Ovary (tissue), 7 donors: ENCODE measurements at regions not wholly inside any gene's neighbourhood (a gene's known extent, or its start where the extent isn't known, plus 50 kb on each side); places are given as distances from the start of the nearest gene placed in this dataset.
"Not testable (repeated sequence)": the region's sequence is repeated elsewhere in the genome, so short reads cannot be mapped to it uniquely, and the experiment has no call there.

Source experiments
- DNase-seq, 5 donors: peaks; one replicate each; pipeline ENCODE4 v3.0.0-alpha.2; 2019 to 2020
- H3K27ac ChIP-seq, 2 donors: fragments of 200-600 bp; one replicate each; pipeline versions ENCODE4 v1.5.1 to v1.8.0; 2019 to 2022
- H3K27me3 ChIP-seq: fragments of 200-600 bp; one replicate; pipeline ENCODE4 v1.8.0; 2022
- H3K36me3 ChIP-seq: fragments of 200-600 bp; sonication (generic); one replicate; pipeline ENCODE4 v1.5.1; 2019
- H3K4me1 ChIP-seq: one replicate; pipeline ENCODE4 v1.8.1; 2013; ENCODE audit warnings: mild to moderate bottlenecking, moderate library complexity; ENCODE audit not compliant: insufficient read depth
- H3K4me3 ChIP-seq: fragments of 200-600 bp; sonication (generic); one replicate; pipeline ENCODE4 v1.5.1; 2017
- H3K9me3 ChIP-seq, 2 donors: fragments of 200-600 bp in 1 of 2; sonication (generic) in 1 of 2; one replicate each; pipeline versions ENCODE4 v1.5.1 to v1.8.1; 2013 to 2019; ENCODE audit warnings: mild to moderate bottlenecking in 1 of 2, moderate library complexity in 1 of 2
- CTCF ChIP-seq, 3 donors: fragments of 450-650 bp in 2 of 3; fragments of 200-600 bp in 1 of 3; IDR thresholded peaks; one replicate each; pipeline versions ENCODE4 v1.5.1 to v1.8.0; 2016 to 2022; ENCODE audit warnings: antibody characterized with exemption in 3 of 3, mild to moderate bottlenecking in 1 of 3
- EP300 ChIP-seq: sonication (generic); formaldehyde crosslinking; IDR thresholded peaks from one replicate; pipeline ENCODE4 v1.6.1; 2017; ENCODE audit warnings: antibody characterized with exemption
- POLR2A ChIP-seq: fragments of 450-650 bp; IDR thresholded peaks from one replicate; pipeline ENCODE4 v1.6.1; 2017; ENCODE audit warnings: antibody characterized with exemption, mild to moderate bottlenecking, moderate library complexity
- WGBS, 3 donors: extraction: QIAGEN DNeasy Blood & Tissue Kit in 1 of 3; methylation state at CpG; one replicate each; pipeline versions ENCODE4 v1.1.5 to v1.1.7; 2013 to 2017; 5-methylcytosine and 5-hydroxymethylcytosine counted together
- intact Hi-C, 4 donors: fragments of 100-400 bp; cut with DNase I; formaldehyde crosslinking; loops; one replicate each; pipeline versions ENCODE4 v1.11.0 to v1.15.1; 2022 to 2023
- donor health status: DM: no; HTN: no; CAD: no; lungs with moderate emphysema.
- donor health status: DM: no; HTN: no; CAD: no.
- donor health status: Bipolar disorder and iron deficiency.
- donor health status: DM: no; HTN: no; CAD: no.
- donor health status: DM: yes; HTN: yes; CAD: no.

GRCh38 chr5:159588941-159589340 is 258.7 kb upstream of the IL12B start:
- no peak overlapping the region for H3K4me3 ChIP-seq
- no peak for DNase-seq
- no peaks in the 10 kb centered on the region for H3K27me3 ChIP-seq
- WGBS, 3 donors = 80 to 83% (median 82%) methylated on average over 6 of the region's 6 CpGs
- intact Hi-C loops = no loop called here
- H3K9me3 ChIP-seq = no peaks in the 10 kb centered on the region
- no peaks in the 10 kb centered on the region for H3K36me3 ChIP-seq
- TF ChIP-seq POLR2A (no peak), CTCF (IDR thresholded peaks at IDR 0.05) (no peak), EP300 (no peak)
- no peaks in the 10 kb centered on the region for H3K4me1 ChIP-seq
- H3K27ac ChIP-seq = no peak overlapping the region

DNA sequence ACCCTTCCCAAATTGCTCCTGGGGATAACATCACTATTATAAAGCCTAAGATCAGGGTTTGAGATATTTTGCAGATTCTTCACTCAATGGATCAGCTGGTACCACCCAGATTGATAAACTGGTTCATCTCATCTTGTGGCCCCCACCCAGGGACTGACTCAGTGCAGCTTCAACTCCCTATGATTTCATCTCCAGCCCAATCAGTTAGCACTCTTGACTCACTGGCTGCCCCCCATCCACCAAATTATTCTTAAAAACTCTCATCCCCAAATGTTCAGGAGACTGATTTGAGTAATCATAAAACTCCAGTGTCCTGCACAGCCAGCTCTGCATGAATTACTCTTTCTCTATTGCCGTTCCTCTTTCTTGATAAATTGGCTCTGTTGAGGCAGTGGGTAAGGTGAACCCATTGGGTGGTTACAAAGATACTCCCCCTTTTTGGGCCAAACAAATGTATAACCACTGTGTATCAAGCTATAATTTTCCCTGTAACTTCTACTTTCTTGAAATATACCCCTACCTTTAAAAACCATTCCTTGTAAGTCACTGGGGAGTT is 263.3 kb upstream of the IL12B start:
- Histone ChIP-seq H3K4me1 (no peaks in the 10 kb centered on the region), H3K27ac (no peak overlapping the region), H3K27me3 (no peaks in the 10 kb centered on the region), H3K9me3 (peaks cover 0 to 3% of the 10 kb centered on the region in 2 donors), H3K36me3 (no peaks in the 10 kb centered on the region), H3K4me3 (no peak overlapping the region)
- TF ChIP-seq CTCF (IDR thresholded peaks at IDR 0.05) = no peak
- TF ChIP-seq POLR2A = no peak
- no peak for TF ChIP-seq EP300
- no peak for DNase-seq
- 29 to 60% (median 45%) methylated on average over 1 of the region's 1 CpG for WGBS, 3 donors
- intact Hi-C loops = no loop called here

DNA sequence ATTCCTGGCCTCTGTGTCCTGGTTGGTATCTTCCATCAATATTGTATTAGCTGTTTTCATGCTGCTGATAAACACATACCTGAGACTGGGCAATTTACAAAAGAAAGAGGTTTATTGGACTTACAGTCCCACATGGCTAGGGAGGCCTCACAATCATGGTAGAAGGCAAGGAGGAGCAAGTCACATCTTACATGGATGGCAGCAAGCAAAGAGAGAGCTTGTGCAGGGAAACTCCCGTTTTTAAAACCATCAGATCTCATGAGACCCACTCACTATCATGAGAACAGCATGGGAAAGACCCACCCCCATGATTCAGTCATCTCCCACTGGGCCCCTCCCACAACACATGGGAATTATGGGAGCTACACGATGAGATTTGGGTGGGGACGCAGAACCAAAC is 265.3 kb upstream of the IL12B start:
- H3K27ac ChIP-seq, H3K4me1 ChIP-seq, H3K36me3 ChIP-seq, H3K9me3 ChIP-seq, H3K27me3 ChIP-seq, intact Hi-C loops, DNase-seq, H3K4me3 ChIP-seq: not testable (repeated sequence)
- 71 to 91% (median 78%) methylated on average over 3 of the region's 3 CpGs for WGBS, 3 donors

- no peak overlapping the region for H3K27ac ChIP-seq
- no peaks in the 10 kb centered on the region for H3K27me3 ChIP-seq
- intact Hi-C loops = no loop called here
- peaks cover 0 to 3% of the 10 kb centered on the region in 2 donors for H3K9me3 ChIP-seq
- no peak overlapping the region for H3K4me3 ChIP-seq
- WGBS, 3 donors = 52 to 62% (median 56%) methylated on average over 1 of the region's 1 CpG
- DNase-seq = no peak
- H3K36me3 ChIP-seq = no peaks in the 10 kb centered on the region
- TF ChIP-seq POLR2A (no peak), CTCF (IDR thresholded peaks at IDR 0.05) (no peak), EP300 (no peak)
- H3K4me1 ChIP-seq = peaks cover 2% of the 10 kb centered on the region
Measured at GRCh38 chr5:159601216-159601615, 270.9 kb upstream of the IL12B start.

GRCh38 chr5:159602434-159602833 is 272.1 kb upstream of the IL12B start:
- Histone ChIP-seq H3K4me3 (no peak overlapping the region), H3K27ac (no peak overlapping the region), H3K27me3 (no peaks in the 10 kb centered on the region), H3K36me3 (no peaks in the 10 kb centered on the region), H3K4me1 (peaks cover 2% of the 10 kb centered on the region), H3K9me3 (peaks cover 0 to 3% of the 10 kb centered on the region in 2 donors)
- intact Hi-C loops = no loop called here
- 87 to 95% (median 92%) methylated on average over 2 of the region's 2 CpGs for WGBS, 3 donors
- DNase-seq = no peak
- TF ChIP-seq CTCF (IDR thresholded peaks at IDR 0.05) = no peak
- TF ChIP-seq EP300 = no peak
- no peak for TF ChIP-seq POLR2A
